ENCODE measurements at regions not wholly inside any gene's neighbourhood (a gene's known extent, or its start where the extent isn't known, plus 50 kb on each side); places are given as distances from the start of the nearest gene placed in this dataset.

DNA sequence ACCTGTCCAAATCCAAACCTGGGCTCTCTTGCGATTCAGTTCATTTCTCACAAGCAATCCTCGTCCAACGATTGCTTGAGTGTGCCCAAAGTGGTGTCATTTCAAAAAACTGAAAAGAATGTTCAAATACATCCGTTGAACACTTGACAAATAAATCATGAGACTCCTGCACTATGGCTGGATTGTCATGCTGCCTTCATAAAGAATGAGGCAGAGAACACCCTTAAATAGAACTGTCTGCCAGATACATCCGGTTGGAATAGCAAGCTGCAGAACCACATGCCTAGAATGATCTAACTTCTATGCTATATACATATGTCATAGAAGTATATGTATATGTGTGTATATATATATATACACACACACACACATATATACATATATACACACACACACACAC is 55.4 kb upstream of the HAPSTR1 start:
- TF ChIP-seq, protein P1, sequence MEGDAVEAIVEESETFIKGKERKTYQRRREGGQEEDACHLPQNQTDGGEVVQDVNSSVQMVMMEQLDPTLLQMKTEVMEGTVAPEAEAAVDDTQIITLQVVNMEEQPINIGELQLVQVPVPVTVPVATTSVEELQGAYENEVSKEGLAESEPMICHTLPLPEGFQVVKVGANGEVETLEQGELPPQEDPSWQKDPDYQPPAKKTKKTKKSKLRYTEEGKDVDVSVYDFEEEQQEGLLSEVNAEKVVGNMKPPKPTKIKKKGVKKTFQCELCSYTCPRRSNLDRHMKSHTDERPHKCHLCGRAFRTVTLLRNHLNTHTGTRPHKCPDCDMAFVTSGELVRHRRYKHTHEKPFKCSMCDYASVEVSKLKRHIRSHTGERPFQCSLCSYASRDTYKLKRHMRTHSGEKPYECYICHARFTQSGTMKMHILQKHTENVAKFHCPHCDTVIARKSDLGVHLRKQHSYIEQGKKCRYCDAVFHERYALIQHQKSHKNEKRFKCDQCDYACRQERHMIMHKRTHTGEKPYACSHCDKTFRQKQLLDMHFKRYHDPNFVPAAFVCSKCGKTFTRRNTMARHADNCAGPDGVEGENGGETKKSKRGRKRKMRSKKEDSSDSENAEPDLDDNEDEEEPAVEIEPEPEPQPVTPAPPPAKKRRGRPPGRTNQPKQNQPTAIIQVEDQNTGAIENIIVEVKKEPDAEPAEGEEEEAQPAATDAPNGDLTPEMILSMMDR (conservative IDR thresholded peaks at IDR 0.05 in 1 of 2, IDR thresholded peaks at IDR 0.05 in 1 of 2; ENCODE audit: extremely low read depth in 1 of 2, insufficient read depth in 1 of 2, low read depth in 1 of 2, low read length in 2 of 2), result no peak
- TF ChIP-seq EZH2 (IDR thresholded peaks at IDR 0.05; ENCODE audit: borderline replicate concordance, low read length), result no peak
